Dedifferentiated amniotic fluid mesenchymal stem cell (primary cell): ENCODE measurements at regions not wholly inside any gene's neighbourhood (a gene's known extent, or its start where the extent isn't known, plus 50 kb on each side); places are given as distances from the start of the nearest gene placed in this dataset.
A peak's percentile ranks its signal among the peaks of the same experiment; 100 is the strongest.

Experiments
- DNase-seq: peaks from one replicate; pipeline ENCODE4 v3.0.0-alpha.2; 2016; ENCODE audit errors: extremely low spot score

GRCh38 chr22:45094825-45095224 lies 68.9 kb upstream of the NUP50 start:
- DNase-seq: no peak

- DNase-seq: peak; percentile 64
Measured at GRCh38 chr22:45096256-45096907, 67.3 kb upstream of the NUP50 start.

DNA sequence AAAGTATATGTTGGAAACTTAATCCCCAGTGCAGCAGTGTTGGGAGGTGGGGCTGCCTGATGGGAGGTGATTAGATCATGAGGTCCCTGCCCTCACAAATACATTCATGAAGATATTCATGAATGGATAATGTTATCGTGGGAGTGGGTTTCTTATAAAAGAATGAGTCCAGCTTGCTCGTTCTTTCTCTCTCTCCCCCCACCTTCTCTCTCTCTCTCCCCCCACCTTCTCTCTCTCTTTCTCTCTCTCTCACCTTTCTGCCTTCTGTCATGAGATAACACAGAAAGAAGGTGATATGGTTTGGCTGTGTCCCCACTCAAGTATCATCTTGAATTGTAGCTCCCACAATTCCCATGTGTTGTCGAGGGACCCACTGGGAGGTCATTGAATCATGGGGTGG lies 66.7 kb upstream of the NUP50 start:
- DNase-seq: no peak

DNA sequence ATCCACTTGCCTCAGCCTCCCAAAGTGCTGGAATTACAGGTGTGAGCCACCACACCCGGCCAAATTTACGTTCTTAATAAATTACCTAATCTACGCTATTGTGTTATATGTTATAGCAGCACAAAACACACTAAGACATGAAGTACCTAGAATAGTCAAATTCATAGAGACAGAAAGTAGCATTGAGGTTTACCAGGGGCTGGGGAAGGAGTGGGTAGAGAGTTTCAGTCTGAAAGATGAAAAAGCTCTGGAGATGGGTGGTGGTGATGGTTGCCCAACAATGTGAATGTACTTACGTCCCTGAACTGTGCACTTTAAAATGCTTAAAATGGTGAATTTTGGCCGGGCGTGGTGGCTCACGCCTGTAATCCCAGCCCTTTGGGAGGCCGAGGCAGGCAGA lies 65.7 kb upstream of the NUP50 start:
- no peak for DNase-seq

- DNase-seq: no peak
Measured at GRCh38 chr22:45099961-45100360, 63.8 kb upstream of the NUP50 start.

DNA sequence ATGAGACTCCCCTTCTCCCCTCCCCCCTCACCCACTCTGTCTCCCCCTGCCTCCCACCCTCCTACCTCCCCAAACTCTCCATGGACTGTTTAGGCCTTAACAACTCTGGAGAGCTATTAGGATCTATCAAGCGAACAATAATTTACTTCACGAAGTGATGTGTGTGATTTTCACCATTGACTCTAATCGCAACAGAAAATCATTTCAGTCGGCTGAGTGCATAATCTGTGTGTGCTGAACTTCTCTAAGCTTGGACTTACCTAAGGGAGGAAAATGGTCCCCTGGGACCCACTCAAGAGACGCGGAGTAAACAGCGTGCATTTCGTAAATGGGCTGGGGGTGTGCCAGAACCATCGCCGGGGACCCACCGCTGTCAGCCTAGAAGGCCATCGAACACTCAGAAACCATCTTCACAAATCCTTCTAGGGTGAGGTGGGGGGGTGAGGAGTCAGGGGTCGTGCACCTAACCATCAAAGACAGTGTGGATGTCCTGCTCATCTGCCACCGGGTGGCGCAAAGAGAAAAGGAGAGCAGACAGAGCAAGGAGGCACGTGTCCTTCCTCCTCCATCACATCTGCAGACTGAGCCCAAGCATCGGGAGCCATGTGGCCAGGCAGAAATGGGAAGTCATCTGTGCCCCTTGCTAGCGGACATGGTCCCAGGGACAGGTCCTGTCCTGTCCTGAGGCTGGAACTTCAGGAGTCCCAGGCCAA lies 62.1 kb upstream of the NUP50 start:
- DNase-seq: no peak

DNA sequence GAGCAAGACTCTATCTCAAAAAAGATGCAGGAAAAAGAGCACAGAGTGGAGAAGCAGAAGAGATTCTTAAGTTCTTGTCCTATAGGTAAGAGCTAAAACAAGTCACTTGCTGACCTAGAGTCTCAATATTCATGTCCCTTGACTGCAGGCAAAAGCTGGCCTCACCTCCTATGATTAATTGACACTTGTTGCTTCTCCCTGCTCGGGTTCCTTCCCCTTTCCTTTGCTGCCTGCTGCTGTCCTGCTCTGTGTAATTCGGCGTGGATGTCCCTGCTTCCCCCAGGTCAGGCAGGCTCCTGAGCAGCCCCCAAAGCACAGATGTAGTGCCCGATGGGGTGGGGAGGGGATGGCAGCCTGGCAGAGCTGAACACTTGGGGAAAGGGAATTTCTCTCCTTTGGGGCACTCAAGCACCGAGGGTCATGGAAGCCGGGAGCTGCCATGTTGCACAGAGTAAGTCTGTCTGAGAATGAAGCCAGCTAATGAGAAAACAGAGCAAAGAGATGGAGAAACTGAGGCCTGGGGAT lies 60.8 kb upstream of the NUP50 start:
- DNase-seq: no peak

- no peak for DNase-seq
Measured at GRCh38 chr22:45103756-45104155, 60.0 kb upstream of the NUP50 start.

DNA sequence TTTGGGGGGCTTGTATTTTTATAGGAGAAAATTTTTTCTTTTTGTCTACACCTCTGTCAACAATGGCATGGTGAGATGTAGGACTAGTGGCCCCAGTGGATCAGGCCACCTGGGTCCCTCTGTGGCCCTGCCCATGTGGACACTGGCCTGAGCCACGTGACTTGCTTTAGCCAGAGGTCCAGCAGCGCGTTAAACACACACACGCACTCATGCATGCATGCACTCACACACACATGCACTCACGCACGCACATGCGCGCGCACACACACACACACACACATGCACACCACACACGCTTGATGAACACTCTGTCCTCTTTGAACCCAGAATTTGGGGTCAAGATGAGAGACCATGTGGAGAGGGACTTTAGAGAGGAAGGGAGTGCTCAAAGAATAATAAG lies 59.4 kb upstream of the NUP50 start:
- no peak for DNase-seq

DNA sequence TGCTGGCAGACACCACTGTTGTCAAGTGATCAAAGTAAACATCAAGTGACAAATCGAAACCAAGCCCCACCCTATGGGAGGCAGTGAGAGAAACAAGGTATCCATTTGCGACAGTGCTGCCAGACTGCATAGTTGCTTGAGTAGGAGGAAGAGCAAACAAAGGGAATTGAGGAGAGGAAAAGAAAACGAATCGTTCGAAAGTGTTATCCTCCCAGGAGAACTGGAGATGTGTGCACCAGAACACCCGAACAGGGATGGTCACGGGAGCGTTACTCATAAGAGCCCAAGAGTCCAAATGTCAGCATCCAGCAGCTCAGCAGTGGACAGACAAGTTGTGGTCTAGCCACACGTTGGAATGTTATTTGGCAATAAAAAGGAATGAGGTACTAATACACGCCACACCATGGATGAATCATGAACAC lies 58.4 kb upstream of the NUP50 start:
- DNase-seq: no peak

- DNase-seq: no peak
Measured at GRCh38 chr22:45107671-45108070, 56.1 kb upstream of the NUP50 start.

GRCh38 chr22:45112136-45112879 lies 51.4 kb upstream of the NUP50 start:
- DNase-seq: no peak
